GM19351 (cell line): ENCODE measurements at regions not wholly inside any gene's neighbourhood (a gene's known extent, or its start where the extent isn't known, plus 50 kb on each side); places are given as distances from the start of the nearest gene placed in this dataset.

Source experiments
- ATAC-seq: cut with Tn5 transposase; IDR thresholded peaks from one replicate; pipeline ENCODE4 v1.9.1; 2021; ENCODE audit warnings: mild to moderate bottlenecking, moderate library complexity; ENCODE audit not compliant: unreplicated experiment

DNA sequence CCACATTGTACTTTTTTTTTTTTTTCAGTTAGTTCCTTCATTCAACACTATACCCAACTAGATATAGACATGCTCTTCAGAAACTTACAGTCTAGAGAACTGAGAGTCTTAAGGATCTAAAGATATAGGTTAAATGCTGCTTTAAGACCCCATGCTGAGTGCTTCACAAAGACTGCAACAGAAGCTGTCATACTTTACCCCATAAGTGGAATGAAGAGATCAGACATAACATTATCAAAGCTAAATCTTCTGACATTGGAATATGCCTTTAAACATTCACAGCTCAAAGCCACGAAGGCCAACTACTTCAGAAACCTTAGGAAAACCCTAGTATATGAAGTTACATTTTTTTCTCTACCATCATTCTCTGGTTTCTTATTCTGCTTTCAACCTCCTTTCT is 666.4 kb downstream of the KCNT2 start:
- no peak for ATAC-seq

DNA sequence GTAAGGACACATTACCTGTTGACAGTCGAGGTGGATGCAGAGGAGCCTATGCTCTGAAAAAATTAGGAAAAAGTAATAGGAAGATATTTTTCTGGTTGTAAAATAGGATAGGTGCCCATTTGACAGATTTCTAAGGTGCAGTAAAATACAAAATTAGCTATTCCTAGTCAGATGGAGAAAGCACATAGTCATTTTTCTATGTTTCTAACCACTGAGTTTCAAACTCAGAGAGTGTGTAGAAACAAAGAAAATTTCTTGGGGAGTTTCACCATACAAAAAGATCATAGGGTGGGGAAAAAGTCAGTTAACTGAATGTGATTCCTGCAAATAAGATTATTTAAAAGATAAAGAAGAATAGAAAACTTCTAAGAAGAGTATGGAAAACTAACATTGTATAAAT is 666.9 kb downstream of the KCNT2 start:
- no peak for ATAC-seq

- no peak for ATAC-seq
Observed at GRCh38 chr1:195939844-195940243, 668.4 kb downstream of the KCNT2 start.

- ATAC-seq: no peak
Observed at GRCh38 chr1:195934817-195935553, 673.3 kb downstream of the KCNT2 start.

GRCh38 chr1:195933835-195934234 is 674.4 kb downstream of the KCNT2 start:
- ATAC-seq: no peak

DNA sequence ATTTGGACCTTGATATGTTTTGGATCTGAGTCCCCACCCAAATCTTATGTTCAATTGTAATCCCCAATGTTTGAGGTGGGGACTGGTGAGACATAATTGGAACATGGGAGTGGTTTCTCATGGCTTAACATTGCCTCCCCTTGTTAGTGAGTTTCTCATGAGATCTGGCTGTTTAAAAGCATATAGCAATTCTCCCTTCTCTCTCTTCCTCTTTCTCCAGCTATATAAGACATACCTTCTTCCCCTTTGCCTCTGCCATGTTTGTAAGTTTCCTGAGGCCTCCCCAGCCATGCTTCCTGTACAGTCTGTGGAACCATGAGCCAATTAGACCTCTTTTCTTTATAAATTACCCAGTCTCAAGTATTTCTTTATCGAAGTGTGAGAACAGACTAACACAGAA is 692.4 kb downstream of the KCNT2 start:
- no peak for ATAC-seq

- ATAC-seq: no peak
Observed at GRCh38 chr1:195909061-195909460, 699.2 kb downstream of the KCNT2 start.

DNA sequence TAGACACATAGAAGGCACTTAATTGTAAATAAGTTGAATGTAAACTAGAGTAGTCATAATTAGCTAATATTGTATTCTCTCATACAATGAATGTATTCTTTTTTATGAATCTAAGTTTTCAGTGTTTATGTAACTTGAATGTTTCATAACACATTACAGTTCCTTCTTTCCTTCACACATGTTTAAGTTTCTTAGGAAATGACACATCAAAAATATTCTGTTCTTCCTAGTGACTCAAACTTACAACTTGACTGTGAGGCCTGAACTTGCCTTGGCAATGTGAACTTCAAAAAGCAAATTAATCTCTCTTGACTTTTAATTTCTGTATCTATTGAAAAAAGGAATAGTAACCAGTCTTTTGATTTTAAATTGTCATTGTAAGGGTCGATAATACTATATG is 700.1 kb downstream of the KCNT2 start:
- no peak for ATAC-seq

DNA sequence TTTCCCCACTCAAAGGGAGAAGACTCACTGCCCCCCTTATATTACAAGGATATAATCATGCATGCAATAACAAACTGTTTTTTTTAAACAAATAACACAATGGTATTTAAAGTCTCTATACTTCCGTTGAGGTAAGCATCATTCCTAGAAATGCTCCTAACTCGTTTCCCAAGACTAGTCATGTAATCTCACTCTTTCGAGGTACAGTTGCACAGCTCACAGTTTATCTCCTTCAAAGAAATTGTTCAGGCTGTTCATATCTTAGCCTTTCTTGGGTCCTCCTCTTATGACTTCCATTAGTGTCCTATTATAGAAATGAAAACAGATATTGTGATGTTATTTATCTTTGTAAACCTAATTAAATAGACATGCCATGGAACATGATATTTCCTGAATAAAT is 705.0 kb downstream of the KCNT2 start:
- no peak for ATAC-seq

GRCh38 chr1:195902779-195903178 is 705.5 kb downstream of the KCNT2 start:
- no peak for ATAC-seq

DNA sequence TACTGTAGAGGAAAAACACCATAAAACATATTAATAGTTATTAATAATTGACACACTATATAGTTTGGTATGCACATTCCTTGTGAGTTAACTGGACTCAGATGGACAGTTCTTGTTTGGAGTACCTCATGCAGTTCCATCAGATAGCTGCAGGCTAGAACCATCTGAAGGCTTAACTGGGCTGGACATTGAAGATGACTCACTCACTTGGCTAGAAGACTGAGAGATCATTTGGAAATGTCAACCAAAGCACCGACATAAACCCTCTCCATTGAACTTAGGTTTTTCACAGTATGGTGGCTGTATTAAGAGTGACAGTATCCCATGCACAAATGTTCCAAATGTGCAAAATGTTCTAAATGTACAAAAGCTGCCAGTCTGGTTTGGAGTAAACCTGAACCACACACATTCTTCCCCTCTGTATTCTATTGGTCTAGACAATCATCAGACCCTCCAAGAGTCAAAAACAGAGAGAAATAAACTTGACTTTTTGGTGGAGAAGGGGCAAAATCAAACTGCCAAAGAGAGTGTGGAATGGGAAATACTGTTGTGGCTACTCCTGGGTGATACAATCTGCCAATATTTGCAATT is 708.4 kb downstream of the KCNT2 start:
- no peak for ATAC-seq

GRCh38 chr1:195898924-195899323 is 709.3 kb downstream of the KCNT2 start:
- ATAC-seq: no peak

GRCh38 chr1:195898373-195898772 is 709.9 kb downstream of the KCNT2 start:
- no peak for ATAC-seq

DNA sequence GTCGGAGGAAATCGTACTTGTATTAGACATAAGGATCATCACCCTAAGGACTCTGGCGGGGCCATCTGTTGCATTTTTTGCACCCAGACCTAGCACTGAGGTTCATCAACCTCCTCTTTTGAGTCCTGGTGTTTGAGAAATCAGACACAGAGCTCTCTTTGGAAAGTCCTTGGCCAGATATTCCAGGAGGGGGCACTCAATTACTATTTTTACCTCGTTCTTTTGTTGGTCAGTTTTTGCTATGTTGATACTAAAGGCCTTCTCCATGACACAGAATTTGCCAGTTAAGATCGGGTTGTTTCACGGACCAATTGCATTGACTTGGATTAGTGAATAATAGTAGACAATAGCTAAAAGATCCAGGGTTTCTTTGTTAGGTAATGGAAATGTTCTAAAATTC is 711.2 kb downstream of the KCNT2 start:
- ATAC-seq: no peak

DNA sequence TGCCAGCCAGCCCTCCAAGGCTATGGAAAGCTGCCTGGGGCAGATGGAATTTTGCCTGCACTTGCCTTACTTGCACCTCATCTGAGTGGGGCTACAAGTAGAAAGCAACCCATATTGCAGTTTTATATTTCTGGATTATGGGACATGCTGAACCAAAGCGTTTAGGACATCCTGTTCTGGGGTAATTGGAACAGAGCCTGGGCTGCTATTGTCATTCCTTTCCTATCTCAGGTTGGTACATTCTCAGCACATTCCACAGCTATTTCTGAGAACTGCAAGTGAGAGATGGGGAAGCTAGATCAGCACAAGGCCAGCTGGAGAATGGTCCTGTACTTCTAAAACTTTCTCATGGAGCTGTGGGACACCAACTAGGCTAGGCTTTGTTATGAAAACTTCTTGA is 713.8 kb downstream of the KCNT2 start:
- ATAC-seq: no peak

DNA sequence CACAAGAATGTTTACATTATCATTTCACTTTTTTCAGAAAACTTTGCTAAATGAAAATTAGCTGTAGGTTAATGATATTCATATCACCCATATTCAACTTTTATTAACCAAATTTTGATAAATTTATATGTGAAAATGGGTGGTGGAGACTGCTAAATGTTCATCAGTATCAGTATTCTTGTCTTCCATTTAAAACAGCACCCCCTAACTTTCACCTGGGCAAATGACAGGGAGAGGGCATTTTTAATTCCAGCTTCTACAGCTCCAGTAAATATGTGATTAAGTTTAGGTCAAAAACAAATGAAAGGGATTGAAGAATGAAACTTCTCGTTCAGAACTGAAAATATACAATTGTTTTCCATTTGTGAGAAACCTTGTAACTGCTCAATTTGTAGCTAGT is 722.2 kb downstream of the KCNT2 start:
- no peak for ATAC-seq

DNA sequence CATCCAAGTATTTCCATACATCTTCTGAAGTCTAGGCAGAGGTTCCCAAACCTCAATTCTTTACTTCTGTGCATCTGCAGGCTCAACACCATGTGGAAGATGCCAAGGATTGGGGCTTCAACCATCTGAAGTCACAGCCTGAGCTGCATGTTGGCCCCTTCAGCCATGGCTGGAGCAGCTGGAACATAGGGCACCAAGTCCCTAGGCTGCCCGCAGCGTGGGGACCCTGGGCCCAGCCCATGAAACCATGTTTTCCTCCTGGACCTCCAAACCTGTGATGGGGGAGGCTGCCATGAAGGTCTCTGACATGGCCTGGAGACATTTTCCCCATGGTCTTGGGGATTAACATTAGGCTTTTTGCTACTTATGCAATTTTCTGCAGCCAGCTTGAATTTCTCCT is 729.8 kb downstream of the KCNT2 start:
- ATAC-seq: no peak

- ATAC-seq: no peak
Observed at GRCh38 chr1:195876792-195877191, 731.4 kb downstream of the KCNT2 start.

DNA sequence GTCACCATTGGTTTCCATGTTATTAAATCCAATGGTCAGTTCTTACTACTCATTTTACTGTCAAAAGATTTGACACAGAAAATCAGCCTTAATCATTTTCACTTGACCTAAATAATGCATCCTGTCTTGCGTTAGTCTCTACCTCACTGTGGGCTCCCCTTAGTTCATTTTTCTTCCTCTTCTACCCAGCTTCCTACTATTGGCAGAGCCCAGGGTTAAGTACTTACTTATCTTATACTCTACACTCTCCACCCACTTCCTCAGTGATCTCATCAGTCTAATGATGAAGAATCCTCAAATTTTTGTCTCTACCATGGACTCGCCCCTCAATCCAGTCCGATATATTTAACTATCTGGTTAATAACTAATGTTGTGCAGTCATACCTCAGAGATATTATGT is 735.9 kb downstream of the KCNT2 start:
- no peak for ATAC-seq

- ATAC-seq: no peak
Observed at GRCh38 chr1:195867638-195868037, 740.6 kb downstream of the KCNT2 start.

- no peak for ATAC-seq
Observed at GRCh38 chr1:195866781-195867222, 741.4 kb downstream of the KCNT2 start.

- ATAC-seq: no peak
Observed at GRCh38 chr1:195866091-195866780, 742.0 kb downstream of the KCNT2 start.
